ENCODE measurements at regions not wholly inside any gene's neighbourhood (a gene's known extent, or its start where the extent isn't known, plus 50 kb on each side); places are given as distances from the start of the nearest gene placed in this dataset.

- TF ChIP-seq ARID4B (CRISPR knock-in tag; IDR thresholded peaks at IDR 0.05; ENCODE audit: borderline replicate concordance), result no peak
- TF ChIP-seq ZNF263 (CRISPR knock-in tag; IDR thresholded peaks at IDR 0.05; ENCODE audit: low read depth), result no peak
- TF ChIP-seq ZNF423 (CRISPR knock-in tag; IDR thresholded peaks at IDR 0.05), result no peak
- TF ChIP-seq, protein P1, sequence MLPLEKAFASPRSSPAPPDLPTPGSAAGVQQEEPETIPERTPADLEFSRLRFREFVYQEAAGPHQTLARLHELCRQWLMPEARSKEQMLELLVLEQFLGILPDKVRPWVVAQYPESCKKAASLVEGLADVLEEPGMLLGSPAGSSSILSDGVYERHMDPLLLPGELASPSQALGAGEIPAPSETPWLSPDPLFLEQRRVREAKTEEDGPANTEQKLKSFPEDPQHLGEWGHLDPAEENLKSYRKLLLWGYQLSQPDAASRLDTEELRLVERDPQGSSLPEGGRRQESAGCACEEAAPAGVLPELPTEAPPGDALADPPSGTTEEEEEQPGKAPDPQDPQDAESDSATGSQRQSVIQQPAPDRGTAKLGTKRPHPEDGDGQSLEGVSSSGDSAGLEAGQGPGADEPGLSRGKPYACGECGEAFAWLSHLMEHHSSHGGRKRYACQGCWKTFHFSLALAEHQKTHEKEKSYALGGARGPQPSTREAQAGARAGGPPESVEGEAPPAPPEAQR (CRISPR knock-in tag; IDR thresholded peaks at IDR 0.05), result no peak
- TF ChIP-seq, protein P2, sequence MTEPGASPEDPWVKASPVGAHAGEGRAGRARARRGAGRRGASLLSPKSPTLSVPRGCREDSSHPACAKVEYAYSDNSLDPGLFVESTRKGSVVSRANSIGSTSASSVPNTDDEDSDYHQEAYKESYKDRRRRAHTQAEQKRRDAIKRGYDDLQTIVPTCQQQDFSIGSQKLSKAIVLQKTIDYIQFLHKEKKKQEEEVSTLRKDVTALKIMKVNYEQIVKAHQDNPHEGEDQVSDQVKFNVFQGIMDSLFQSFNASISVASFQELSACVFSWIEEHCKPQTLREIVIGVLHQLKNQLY (CRISPR knock-in tag; IDR thresholded peaks at IDR 0.05), result no peak
- no peak for TF ChIP-seq CBFB (CRISPR knock-in tag; IDR thresholded peaks at IDR 0.05; ENCODE audit: low read depth)
- no peak for TF ChIP-seq PRRX2 (CRISPR knock-in tag; IDR thresholded peaks at IDR 0.05)
- TF ChIP-seq TCF7 (CRISPR knock-in tag; IDR thresholded peaks at IDR 0.05; ENCODE audit: low read depth), result no peak
Observed at GRCh38 chr14:95006479-95006878, 150.8 kb downstream of the DICER1 start (continued).

GRCh38 chr14:95006051-95006450, 151.3 kb downstream of the DICER1 start:
- Mint-ChIP-seq H3K4me1 (peaks cover 6% of the 10 kb centered on the region), H3K27ac (no peak overlapping the region), H3K4me3 (no peak overlapping the region), H3K27me3 (ENCODE audit: low read depth) (no peaks in the 10 kb centered on the region), H3K9me3 (no peaks in the 10 kb centered on the region), H3K36me3 (no peaks in the 10 kb centered on the region)
- DNase-seq (ENCODE audit: low spot score), result no peak
- TF ChIP-seq ETV6 (CRISPR knock-in tag; IDR thresholded peaks at IDR 0.05), result no peak
- TF ChIP-seq TEAD4 (CRISPR knock-in tag; IDR thresholded peaks at IDR 0.05), result no peak
- TF ChIP-seq FOXJ3 (CRISPR knock-in tag; IDR thresholded peaks at IDR 0.05; ENCODE audit: borderline replicate concordance), result no peak
- TF ChIP-seq, protein P1 (CRISPR knock-in tag; IDR thresholded peaks at IDR 0.05), result no peak
- no peak for TF ChIP-seq ZNF263 (CRISPR knock-in tag; IDR thresholded peaks at IDR 0.05; ENCODE audit: low read depth)
- TF ChIP-seq, protein P3, sequence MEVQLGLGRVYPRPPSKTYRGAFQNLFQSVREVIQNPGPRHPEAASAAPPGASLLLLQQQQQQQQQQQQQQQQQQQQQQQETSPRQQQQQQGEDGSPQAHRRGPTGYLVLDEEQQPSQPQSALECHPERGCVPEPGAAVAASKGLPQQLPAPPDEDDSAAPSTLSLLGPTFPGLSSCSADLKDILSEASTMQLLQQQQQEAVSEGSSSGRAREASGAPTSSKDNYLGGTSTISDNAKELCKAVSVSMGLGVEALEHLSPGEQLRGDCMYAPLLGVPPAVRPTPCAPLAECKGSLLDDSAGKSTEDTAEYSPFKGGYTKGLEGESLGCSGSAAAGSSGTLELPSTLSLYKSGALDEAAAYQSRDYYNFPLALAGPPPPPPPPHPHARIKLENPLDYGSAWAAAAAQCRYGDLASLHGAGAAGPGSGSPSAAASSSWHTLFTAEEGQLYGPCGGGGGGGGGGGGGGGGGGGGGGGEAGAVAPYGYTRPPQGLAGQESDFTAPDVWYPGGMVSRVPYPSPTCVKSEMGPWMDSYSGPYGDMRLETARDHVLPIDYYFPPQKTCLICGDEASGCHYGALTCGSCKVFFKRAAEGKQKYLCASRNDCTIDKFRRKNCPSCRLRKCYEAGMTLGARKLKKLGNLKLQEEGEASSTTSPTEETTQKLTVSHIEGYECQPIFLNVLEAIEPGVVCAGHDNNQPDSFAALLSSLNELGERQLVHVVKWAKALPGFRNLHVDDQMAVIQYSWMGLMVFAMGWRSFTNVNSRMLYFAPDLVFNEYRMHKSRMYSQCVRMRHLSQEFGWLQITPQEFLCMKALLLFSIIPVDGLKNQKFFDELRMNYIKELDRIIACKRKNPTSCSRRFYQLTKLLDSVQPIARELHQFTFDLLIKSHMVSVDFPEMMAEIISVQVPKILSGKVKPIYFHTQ (CRISPR knock-in tag; IDR thresholded peaks at IDR 0.05), result no peak
- no peak for TF ChIP-seq USF1 (CRISPR knock-in tag; IDR thresholded peaks at IDR 0.05)
- no peak for TF ChIP-seq ZNF121 (CRISPR knock-in tag; IDR thresholded peaks at IDR 0.05)
- CTCF ChIA-PET, result interaction anchor here (1.2 kb wide), 1 partner anchor 446 kb away, joined by 3 read pairs; no protein-coding TSS in a partner anchor
- ATAC-seq, result no peak
- POLR2A ChIA-PET, result no interaction called here

All from WTC11 (cell line).